ENCODE measurements at regions not wholly inside any gene's neighbourhood (a gene's known extent, or its start where the extent isn't known, plus 50 kb on each side); places are given as distances from the start of the nearest gene placed in this dataset.

DNA sequence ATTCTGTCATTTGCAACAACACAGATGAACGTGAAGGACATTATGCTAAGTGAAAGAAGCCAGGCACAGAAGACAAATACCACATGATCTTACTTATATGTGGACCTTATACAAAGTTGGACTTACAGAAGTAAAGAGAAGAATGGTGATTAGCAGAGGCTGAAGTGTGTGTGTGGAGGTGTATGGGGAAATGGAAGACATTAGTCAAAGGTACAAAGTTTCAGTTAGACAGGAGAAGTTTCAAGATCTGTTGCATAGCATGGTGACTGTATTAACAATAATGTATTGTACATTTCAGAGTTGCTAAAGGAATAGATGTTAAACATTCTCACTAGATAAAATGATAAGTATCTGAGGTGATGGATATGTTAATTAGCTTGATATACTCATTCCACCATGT is 124.4 kb upstream of the ADRA1D start:
- DNase-seq: no peak
- intact Hi-C loops (cut with DNase I): no loop called here

DNA sequence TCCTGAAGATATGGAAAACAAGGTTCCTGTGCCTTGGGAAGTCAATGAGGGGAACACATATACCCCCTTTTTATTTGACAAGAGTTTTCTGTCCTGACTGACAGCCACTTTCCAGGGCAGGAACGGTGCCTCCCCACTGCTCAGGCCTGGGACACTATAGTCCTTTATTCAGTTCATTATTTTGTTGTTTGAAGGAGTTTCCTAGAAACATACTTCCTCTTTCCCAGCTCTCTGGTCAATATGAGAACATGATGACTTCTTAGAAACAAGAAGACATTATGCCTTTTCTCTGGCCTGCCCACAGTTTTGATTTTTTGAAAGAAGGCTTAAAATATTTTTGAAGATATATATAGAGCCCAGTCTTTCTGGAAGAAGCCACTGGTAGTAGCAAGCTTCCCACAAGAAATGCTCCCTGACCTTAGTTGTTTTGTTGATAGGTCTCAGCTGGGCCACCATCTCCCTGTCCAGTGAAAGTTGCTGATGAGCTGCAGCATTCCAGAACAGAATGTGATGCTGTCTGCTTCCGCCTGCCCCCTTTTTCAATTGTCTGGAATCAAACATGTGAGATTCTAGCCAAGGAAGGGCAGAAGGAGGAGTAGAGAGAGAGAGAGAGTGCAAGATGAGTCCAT is 122.7 kb upstream of the ADRA1D start:
- intact Hi-C loops (cut with DNase I): no loop called here

DNA sequence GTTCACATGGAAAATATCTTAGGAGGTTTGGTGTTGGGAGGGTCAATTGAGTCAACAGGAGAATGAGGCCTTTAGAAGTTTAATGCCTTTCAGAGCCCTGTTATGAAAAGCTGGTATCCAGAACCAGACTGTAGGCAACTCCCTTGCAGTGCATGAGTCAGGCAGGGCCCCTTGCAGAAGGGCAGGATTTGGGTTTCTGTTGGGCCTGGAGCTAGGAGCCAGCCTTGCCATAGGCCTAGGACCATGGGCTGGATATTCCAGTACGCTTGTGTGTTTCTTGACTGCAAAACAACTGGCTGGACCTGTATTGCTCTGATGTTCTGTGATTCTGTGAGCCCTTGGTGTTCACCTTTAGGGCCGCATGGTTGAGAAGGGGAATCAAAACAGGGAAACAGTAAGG is 121.8 kb upstream of the ADRA1D start:
- intact Hi-C loops (cut with DNase I): no loop called here
- no peak for DNase-seq

More for the DNA sequence above, 122.7 kb upstream of the ADRA1D start:
- no peak for DNase-seq

DNA sequence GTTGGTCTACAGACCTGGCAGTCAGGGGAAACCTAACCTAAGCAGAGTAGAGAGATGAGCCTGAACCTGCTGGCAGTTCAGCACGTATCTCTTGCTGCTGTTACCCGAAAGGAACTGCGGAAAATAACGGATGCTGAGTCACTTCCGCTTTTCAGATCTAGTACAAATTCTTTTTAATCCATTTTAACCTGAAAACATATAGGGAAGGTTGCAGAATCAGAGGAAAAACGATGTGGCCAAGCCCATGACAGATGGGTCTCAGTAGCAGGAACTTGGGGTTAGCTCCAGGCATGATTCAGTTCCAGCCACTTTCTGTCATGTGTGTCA is 120.7 kb upstream of the ADRA1D start:
- intact Hi-C loops (cut with DNase I): no loop called here
- no peak for DNase-seq

DNA sequence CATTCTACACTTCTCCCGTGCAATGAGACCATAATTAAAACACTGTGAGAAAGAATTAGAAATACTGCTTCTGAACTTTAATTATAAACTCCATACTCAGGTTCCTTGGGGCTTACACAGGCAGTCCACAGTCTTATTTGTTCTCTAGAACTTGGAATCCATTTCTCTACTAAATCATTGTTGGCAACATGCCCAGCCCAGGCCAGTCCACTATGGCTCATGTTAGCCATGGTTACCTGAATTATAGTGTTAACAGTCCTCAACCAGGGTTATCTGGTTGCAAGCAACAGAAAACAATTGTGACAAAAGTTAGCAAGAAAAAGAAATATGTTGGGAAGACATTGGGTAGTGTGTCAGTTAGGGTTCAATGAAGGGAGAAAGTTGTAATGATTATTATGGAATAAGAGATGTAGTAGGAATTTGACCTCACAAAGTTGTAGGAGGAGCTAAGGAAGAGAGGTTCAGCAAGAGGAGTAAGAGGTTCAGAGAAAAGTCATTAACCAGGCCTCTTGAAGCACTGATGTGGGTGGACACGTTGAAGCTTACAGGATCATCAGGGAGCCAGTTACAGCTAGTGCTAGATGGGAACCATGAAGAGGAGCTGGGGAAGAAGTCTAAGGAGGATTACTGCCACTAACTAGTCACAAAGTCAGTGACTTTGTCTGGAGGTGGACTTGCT is 120.2 kb upstream of the ADRA1D start:
- no peak for DNase-seq
- intact Hi-C loops (cut with DNase I): no loop called here

DNA sequence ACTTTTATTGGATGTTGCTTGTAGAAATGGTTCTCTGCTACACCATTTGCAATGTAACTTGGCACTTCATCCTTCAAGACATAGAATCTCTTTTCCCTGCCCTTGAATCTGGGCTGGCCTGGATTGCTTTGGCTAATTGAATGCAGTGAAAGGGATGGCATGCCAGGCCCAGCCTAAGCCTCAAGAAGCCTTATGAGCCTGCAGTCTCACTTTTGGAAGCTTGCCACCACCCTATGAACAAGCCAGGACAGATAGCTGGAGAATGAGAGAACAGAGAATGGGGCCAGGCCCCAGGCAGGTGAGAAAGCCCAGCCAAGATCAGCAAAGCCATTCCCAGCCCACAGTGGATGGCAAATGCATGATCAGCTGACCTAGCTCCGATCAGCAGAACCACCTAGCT is 117.0 kb upstream of the ADRA1D start:
- intact Hi-C loops (cut with DNase I): no loop called here
- DNase-seq: peak in 1 of 10 donors; percentile 37

DNA sequence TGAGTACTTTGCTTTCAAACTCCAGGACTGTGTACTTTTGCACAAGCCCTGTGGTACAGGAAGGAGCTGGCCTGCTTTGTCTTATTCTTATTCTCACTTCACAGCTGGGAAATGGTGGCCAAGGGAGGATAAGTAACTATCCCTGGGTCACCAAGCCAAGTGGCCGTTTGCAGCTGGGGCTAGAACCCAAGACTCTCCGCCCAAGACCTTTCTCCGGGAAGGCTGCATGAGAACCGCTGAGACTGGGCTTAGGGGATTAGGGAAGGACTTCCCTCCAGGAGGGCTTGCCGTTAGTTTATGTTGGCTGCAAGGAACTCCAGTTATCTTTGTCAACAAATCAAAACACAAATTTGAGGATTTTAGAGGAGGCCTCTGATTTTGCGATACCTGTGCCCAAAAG is 109.5 kb upstream of the ADRA1D start:
- intact Hi-C loops (cut with DNase I): no loop called here
- no peak for DNase-seq

DNA sequence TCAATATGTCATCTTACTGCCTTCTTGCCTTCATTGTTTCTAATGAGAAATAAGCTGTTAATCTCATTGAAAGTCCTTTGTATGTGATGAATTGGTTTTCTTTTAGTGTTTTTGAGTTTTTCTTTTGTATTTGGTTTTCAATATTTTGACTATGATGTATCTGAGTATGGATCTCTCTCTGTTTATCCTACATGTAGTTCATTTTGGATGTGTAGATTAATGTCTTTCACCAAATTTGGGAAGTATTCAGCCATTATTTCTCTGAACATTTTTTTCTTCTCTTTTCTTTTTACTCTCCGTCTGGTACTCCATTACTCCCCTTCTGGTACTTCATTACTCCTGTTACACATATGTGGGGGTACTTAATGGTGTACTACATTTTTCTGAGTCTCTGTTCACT is 103.3 kb upstream of the ADRA1D start:
- intact Hi-C loops (cut with DNase I): no loop called here

DNA sequence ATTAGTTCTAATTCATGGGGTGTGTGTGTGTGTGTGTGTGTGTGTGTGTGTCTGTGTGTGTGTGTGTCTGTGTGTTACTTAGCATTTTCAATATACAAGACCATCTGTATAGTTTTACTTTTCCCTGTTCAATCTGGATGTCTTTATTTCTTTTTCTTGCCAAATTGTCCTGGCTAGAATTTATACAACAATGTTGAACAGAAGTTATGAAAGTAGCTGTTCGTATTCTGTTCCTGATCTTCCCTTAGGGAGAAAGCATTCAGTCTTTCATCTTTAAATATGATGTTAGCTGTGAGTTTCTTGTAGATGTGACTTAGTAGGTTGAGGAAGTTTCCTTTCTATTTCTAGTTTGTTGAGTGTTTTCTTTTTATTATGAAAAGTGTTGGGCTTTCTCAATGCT is 101.0 kb upstream of the ADRA1D start:
- DNase-seq: no peak
- intact Hi-C loops (cut with DNase I): no loop called here

More for the DNA sequence above, 103.3 kb upstream of the ADRA1D start:
- DNase-seq: no peak

DNA sequence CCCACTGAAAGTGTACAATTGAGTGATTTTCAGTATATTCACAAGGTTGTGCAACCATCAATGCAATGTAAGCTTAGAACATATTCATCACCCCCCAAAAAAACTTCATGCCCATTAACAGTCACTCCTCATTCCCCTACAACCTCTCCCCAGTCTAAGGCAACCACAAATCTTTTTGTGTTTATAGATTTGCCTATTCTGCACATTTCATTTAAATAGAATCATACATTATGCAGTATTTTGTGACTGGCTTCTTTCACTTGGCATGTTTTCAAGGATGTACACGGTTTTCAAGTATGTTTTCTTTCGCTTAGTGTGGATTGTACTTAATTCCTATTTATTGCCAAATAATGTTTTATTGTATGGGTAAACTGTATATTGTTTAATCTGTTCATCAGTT is 95.6 kb upstream of the ADRA1D start:
- intact Hi-C loops (cut with DNase I): no loop called here
- no peak for DNase-seq

DNA sequence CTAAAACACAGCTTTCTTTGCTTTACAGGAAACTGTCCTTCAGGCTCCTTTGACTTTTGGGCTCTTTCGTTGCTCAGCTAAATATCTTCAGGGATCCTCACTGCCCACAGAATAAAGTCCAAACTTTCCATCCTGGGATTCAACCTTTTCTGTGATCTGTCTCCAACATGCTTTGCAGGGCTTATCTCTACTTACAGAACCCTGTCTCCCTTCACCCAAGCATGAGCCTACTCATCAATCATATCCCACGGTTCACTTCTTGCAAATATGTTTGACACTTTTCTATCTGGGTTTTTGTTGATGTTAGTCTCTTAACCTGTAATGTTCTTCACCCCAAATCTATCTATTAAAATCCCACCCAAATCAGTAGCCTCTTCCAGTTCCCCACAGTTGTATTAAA is 93.5 kb upstream of the ADRA1D start:
- intact Hi-C loops (cut with DNase I): no loop called here
- no peak for DNase-seq

DNA sequence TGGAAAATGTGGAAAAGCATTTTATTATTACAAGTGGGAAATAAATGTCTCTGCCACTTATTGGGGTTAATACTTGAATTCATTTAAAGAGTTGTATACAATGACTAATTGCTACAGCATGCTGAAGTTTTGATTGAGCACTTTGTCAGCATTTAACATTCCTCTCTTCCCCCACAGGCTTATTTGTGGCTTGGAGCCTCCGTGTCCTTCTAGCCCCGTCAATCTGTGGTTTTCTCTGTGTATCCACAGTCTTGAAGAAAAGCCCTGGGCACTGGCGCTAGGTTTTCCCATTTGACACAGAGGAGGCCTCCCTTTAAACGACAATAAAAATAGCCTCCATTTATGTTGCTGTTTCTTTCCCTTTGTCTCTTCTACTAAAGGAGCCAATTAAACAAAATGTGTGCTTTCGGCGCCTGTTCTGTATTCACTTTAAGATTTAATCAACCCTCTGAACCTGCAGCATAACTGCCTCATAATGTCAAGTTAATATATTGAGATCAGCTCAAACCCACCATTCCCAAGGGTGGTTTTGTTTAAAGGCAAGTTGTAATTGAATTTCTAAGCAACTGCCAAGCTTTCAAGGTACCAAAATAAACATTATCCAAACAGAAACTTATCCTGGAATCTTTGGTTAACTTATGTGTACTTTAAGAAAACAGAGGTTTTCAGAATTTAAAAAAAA is 92.9 kb upstream of the ADRA1D start:
- no peak for DNase-seq
- intact Hi-C loops (cut with DNase I): no loop called here

DNA sequence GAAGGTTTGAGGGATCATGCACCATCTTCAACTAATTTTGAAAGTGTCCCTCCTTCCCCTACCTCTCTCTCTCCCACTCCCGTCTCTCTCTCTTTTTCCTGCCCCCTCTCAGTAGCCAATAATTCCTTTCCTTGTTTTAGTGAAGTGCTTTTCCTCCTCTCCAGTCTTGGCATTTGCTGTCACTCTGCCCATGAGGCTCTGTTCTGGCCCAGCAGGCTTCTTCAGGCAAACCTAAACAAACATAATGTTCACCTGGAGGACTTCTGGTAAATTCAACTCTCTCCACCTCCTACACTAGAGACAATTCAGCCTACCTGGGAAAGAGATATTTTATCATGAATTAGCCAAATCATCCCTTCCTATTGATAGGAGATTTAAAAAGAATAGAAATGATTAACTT is 86.6 kb upstream of the ADRA1D start:
- intact Hi-C loops (cut with DNase I): no loop called here
- DNase-seq: no peak

DNA sequence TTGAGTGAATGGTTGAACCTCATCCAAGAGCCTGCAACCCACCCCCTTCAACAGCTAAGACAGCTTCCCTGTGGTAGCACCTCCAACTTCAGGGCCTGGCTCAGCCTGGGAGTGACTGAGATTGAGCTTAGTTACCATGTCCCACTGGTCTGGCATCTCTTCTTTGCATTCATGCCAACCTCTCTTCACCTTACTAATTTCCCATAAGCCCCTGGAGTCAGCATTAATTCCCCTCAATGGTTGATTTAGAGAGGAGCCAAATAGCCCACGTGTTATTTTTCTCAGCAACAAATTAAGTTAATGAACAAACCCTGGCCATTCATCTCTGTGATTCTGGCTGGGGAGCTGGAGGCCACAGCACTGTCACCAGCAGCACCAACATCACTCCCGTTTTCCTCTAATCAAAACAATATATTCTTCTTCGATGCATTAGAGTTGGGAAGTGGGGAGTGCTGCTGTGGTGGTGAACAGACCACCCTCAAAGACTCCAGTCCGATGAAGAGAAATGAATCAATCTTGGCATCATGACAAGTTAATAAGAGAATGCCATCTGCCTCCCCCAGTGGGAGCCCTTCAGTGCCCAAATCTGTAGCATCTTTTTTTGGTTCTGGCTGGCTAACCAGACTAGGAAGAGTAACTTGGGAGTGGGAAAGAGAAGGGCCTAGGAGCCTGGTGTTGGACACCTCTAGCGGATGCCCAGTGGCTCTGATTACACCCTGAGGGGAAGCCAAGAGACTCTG is 83.2 kb upstream of the ADRA1D start:
- no peak for DNase-seq
- intact Hi-C loops (cut with DNase I): no loop called here

DNA sequence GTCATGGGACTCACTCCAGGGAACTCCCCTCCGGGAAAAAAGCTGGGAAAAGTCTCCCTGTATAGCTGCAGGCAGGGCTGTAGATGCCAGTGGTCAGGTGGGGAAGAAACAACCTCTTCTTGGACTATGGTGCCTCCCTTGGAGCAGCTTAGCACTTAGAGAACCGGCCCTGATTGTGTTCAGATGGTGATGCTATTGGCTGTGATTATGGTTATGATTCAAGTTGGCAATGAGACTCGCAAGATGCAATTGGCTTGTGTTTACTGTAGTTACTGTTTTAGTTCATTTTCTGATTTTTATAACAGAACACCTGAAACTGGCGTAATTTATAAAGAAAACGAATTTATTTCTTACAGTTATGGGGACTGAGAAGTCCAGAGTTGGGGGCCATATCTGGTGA is 80.9 kb upstream of the ADRA1D start:
- intact Hi-C loops (cut with DNase I): no loop called here

DNA sequence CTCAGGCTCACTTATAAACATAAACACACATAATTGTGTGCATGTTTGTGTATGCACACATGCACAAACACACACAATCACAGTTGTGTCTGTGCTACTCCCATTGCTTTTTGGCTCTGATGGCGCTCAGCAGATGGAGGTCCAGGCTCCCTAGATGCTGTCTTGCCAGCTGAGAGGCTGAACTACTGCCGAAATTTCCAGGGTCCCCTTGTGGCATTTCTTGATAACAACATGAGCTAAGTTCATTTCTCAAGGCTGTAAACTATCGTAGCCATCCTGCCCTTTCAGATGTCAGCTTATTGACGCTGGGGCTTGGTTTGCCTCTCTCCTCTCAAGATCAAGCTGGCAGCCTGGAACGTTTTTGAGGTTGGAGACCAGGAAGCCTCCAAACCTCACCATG is 80.1 kb upstream of the ADRA1D start:
- intact Hi-C loops (cut with DNase I): no loop called here
- no peak for DNase-seq

More for the DNA sequence above, 80.9 kb upstream of the ADRA1D start:
- no peak for DNase-seq

DNA sequence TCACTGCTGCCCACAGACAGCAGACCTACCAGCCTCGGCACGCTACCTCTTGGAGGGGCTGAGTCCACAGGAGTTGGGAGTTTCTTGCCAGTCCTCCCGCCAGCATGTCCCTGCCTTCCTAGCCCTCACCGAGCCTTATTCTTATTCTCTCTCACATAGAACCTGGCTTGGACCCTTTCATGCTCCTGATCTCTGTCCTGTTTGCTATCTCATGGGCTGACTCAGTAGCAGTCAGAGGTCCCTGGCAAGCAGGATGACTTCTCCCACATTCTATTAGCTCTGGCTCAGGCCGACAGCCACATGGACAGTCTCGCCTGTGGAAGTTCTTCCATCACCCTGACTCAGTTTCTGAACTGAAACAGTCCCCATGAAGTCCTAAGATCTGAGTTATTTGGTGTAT is 79.5 kb upstream of the ADRA1D start:
- intact Hi-C loops (cut with DNase I): no loop called here
- no peak for DNase-seq

DNA sequence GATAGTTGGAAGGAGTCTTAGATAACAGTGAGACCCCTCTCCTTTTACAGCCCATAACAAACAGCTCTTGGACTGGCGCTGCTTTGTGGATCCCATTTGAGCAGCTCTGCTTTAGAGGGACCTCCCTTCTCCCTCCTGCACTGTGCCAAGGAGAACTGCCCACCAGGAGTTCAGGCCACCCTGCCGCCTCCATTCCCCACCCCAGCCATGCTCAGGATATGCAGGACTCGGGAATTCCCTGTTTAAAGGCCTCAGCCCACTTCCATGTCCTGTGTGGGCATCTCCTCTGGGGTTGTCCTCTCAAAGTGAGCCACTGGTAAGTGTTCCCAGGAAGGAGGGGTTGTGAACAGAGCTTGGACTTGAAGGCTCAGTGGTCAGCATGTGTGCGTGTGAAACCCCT is 78.9 kb upstream of the ADRA1D start:
- no peak for DNase-seq
- intact Hi-C loops (cut with DNase I): no loop called here

DNA sequence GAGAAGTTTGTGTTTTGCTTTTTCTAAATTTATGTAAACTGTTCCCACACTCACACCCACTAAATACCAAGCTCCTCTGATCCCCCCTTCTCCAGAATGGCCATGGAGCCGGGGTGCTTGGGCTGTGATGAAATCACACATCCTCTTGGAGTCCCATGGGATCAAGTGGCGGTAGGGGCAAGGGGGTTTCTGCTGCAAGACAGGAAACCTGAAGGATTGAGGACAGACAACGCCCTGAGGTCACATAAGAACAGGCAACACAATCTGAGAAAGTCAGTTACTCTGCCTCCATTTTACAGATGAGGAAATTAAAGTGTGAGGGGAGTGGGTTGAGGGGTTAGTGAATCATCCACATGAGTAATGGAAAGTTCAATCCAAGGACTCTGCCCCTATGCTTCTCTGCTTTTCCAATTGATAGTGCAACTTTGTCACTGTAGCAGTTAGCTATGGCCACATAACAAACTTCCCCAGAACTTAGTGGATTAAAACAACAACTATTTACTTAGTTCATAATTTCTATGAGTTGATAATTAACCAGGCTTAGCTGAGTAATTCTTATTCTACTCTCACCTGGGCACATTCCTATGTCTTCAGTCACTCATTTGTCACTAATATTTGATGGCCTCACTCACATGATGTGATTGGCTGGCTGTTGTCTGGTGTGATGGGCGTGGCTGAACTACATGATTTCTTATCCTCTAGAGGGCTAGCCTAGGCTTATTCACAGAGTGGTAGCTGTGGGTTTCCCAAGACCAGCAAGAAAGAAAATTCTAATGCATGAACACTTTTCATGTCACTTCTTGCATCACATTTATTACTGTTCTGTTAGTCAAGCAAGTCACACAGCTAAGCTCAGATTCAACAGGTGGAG is 77.3 kb upstream of the ADRA1D start:
- intact Hi-C loops (cut with DNase I): no loop called here
- no peak for DNase-seq

DNA sequence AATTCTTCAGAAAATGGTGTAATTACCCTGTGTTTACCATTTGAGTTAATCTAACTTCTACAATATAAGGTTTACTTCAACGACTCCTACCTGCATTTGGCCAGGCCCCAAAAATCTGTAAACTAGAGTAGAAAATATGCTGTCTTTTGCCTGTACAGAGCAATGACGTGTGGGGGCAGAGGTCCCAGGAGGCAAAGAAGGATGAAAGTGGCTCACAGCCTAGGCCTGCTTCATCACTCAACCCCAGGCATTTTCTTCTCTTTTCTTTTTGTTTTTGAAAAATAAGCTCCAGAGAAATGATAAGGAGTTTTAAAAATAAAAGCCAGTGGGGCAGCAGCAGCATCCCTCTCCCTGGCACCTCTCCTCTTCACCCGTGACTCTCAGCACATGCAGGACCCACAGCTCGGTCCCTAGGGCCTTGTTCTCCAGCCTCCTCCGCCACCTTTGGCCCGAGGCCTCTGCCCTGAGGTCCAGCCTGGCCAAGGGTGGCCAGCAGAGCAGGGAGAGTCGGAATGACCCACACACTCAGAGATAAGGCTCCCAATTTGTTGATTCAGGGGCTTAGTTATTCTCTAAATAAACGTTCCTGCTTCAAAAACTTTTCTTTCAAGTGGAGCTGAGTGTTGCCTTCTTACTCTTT is 76.6 kb upstream of the ADRA1D start:
- no peak for DNase-seq
- intact Hi-C loops (cut with DNase I): no loop called here

All from posterior cingulate gyrus (tissue), 11 donors.